Epidermal melanocyte (primary cell): ENCODE measurements at regions not wholly inside any gene's neighbourhood (a gene's known extent, or its start where the extent isn't known, plus 50 kb on each side); places are given as distances from the start of the nearest gene placed in this dataset.

Experiments
- DNase-seq: peaks from one replicate; pipeline ENCODE4 v3.0.0; 2011; ENCODE audit warnings: low spot score; ENCODE audit not compliant: insufficient read length

GRCh38 chr10:118246332-118247295 lies 95.5 kb downstream of the FAM204A start:
- no peak for DNase-seq

GRCh38 chr10:118243907-118244306 lies 98.2 kb downstream of the FAM204A start:
- DNase-seq = no peak

- DNase-seq = peak; percentile 65
Observed at GRCh38 chr10:118241229-118242137, 100.6 kb downstream of the FAM204A start.

- no peak for DNase-seq
Observed at GRCh38 chr10:118239236-118239630, 102.9 kb downstream of the FAM204A start.

- DNase-seq = no peak
Observed at GRCh38 chr10:118238573-118239235, 103.4 kb downstream of the FAM204A start.

- DNase-seq = no peak
Observed at GRCh38 chr10:118237930-118238329, 104.2 kb downstream of the FAM204A start.

- no peak for DNase-seq
Observed at GRCh38 chr10:118234683-118235082, 107.4 kb downstream of the FAM204A start.

- DNase-seq = no peak
Observed at GRCh38 chr10:118220346-118220850, 121.7 kb downstream of the FAM204A start.

GRCh38 chr10:118218562-118218961 lies 123.6 kb downstream of the FAM204A start:
- no peak for DNase-seq

GRCh38 chr10:118216571-118217170 lies 125.5 kb downstream of the FAM204A start:
- no peak for DNase-seq

- no peak for DNase-seq
Observed at GRCh38 chr10:118216020-118216419, 126.1 kb downstream of the FAM204A start.

GRCh38 chr10:118214776-118215175 lies 127.3 kb downstream of the FAM204A start:
- no peak for DNase-seq

- no peak for DNase-seq
Observed at GRCh38 chr10:118213436-118213835, 128.7 kb downstream of the FAM204A start.

- no peak for DNase-seq
Observed at GRCh38 chr10:118210276-118210675, 131.8 kb downstream of the FAM204A start.

- DNase-seq = no peak
Observed at GRCh38 chr10:118209215-118209614, 132.9 kb downstream of the FAM204A start.

- DNase-seq = no peak
Observed at GRCh38 chr10:118207470-118208007, 134.6 kb downstream of the FAM204A start.

GRCh38 chr10:118204292-118204943 lies 137.7 kb downstream of the FAM204A start:
- DNase-seq = no peak

- no peak for DNase-seq
Observed at GRCh38 chr10:118203461-118203860, 138.7 kb downstream of the FAM204A start.

- no peak for DNase-seq
Observed at GRCh38 chr10:118195729-118196128, 146.4 kb downstream of the FAM204A start.

GRCh38 chr10:118193642-118194041 lies 146.9 kb upstream of the RAB11FIP2 start:
- DNase-seq = no peak
